ENCODE measurements at regions not wholly inside any gene's neighbourhood (a gene's known extent, or its start where the extent isn't known, plus 50 kb on each side); places are given as distances from the start of the nearest gene placed in this dataset.
A peak's percentile ranks its signal among the peaks of the same experiment; 100 is the strongest.
"Not testable (repeated sequence)": the region's sequence is repeated elsewhere in the genome, so short reads cannot be mapped to it uniquely, and the experiment has no call there.

GRCh38 chr5:99814321-99815063 lies 720.7 kb upstream of the FAM174A start:
- DNase-seq (no peak), ATAC-seq (no peak)
- intact Hi-C loops (cut with DNase I): no loop called here

DNA sequence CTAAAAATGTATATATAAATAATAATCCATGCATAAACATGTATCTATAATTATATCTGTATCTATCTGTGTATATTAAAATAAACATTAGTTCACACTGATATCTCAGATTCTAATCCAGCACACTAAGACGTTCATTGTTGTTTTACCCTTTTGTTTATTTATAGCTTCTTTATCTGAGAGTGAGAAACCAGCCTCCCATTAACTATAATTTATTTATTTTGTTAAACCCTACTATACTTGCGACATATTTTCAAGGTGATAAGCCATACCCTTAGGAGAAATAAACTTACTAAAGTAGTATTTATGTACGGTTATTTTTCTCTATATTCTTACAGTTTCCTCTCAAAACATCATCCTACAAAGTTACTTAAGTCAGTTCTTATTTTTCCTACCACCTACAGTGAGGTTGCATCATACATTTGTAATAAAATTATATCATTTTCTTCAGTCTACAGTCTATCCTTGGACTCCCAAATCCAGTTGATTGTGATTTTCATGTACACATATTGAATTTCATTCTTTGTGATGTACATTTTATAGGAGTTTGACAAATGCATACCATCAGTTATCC lies 726.4 kb upstream of the FAM174A start:
- ATAC-seq: no peak
- intact Hi-C loops (cut with DNase I): no loop called here
- no peak for DNase-seq

DNA sequence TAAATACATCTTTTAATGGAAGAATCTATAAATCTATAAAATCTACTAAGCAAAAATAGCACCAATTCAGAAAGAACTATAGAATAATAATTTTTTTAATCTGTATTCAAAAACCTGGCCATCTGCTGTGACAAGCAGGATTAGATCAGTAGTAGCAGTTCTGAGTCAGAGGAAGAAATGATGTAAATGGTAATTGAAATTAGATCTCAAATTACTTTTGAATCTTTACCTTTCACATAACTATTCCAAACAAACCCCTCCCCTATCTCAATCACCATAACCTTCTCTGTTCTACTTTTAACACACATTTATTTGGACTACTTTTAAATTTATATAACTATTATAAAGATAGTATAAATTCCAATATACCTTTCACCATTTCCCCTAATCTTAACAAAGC lies 727.8 kb upstream of the FAM174A start:
- intact Hi-C loops (cut with DNase I): no loop called here
- DNase-seq: no peak
- ATAC-seq: no peak

- ATAC-seq: peak in 1 of 2 donors; percentile 52
- intact Hi-C loops (cut with DNase I): no loop called here
- no peak for DNase-seq
Observed at GRCh38 chr5:99795031-99795430, 740.1 kb upstream of the FAM174A start.

DNA sequence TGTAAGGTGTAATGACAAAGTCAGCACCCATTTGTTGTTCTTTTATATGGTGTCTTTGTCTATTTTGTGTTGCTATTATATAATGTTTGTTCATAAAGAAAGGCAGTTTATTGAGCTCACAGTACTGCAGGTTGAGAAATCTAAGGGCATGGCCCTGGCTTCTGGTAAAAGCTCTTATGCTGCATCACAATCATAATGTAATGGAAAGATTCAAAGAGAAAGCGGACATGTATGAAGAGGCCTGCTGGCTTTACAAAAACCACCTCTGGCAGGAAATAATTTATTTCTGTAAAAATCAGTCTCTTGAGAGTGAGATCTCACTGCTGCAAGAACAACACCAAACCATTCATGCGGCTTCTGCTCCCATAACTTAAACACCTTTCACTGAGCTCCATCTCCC lies 746.7 kb upstream of the FAM174A start:
- ATAC-seq: no peak
- intact Hi-C loops (cut with DNase I): no loop called here
- no peak for DNase-seq

DNA sequence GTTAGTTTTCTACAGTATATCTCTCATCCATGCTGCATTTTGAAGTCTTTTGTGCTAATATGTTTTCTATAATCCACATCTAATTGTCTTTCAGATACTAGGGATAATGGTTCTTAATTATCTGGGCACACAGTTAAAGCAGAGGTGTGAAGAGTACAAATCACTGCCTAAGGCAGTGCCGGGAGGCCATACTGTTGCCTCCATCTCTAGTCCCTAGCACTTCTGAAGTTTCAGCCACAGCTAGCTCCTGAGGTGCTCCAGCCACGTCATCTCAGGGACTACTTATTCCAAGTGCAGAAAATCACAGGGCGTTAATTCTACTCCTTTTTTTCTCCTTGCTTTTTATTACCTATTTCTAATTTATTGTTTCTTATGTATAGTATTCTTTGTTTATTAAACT lies 760.0 kb upstream of the FAM174A start:
- intact Hi-C loops (cut with DNase I): no loop called here
- DNase-seq (no peak), ATAC-seq (no peak)

GRCh38 chr5:99773290-99773689 lies 761.9 kb upstream of the FAM174A start:
- ATAC-seq (no peak), DNase-seq (no peak)
- intact Hi-C loops (cut with DNase I): no loop called here

- ATAC-seq (no peak), DNase-seq (no peak)
- intact Hi-C loops (cut with DNase I): no loop called here
Observed at GRCh38 chr5:99771296-99771695, 763.9 kb upstream of the FAM174A start.

DNA sequence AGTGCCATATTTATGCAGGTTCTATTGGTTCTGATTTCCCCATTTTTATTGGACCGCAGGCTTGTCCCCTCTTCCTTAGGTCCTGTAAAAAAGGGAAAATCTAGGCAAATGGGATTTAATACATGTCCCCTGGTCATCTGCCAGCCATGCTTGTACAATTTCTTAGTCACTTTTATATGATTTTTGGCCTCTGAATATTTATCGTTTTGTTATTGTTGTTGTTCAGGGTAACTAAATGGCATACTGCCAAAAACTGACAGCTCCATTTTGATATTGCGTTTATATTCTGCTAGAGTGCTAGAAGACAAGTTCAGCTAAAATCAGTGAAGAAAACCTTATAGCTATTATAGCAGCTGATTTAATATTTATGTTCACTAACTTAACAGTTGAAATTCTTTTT lies 770.2 kb upstream of the FAM174A start:
- intact Hi-C loops (cut with DNase I): no loop called here
- ATAC-seq: no peak

GRCh38 chr5:99763021-99763774 lies 772.0 kb upstream of the FAM174A start:
- intact Hi-C loops (cut with DNase I): no loop called here
- ATAC-seq (no peak), DNase-seq (no peak)

More for the DNA sequence above, 770.2 kb upstream of the FAM174A start:
- DNase-seq: no peak

DNA sequence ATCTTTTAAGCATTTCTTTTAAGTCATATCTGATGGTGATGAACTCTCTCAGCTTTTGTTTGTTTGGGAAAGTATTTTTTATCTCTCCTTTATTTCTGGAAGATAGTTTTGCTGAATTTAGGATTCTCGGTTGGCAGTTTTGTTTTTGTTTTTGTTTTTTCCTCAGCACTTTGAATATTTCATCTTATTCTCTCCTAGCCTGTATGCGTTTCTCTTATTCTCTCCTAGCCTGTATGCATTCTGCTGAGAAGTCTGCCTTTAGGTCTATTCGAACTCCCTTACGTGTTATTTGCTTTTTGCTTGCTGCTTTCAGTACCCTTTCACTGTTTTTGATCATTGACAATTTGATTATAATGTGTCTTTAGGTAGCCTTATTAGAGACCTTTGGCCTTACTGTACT lies 787.8 kb upstream of the FAM174A start:
- intact Hi-C loops (cut with DNase I): no loop called here
- ATAC-seq (no peak), DNase-seq (no peak)

GRCh38 chr5:99733146-99733545 lies 802.0 kb upstream of the FAM174A start:
- intact Hi-C loops (cut with DNase I); ATAC-seq; DNase-seq: not testable (repeated sequence)

DNA sequence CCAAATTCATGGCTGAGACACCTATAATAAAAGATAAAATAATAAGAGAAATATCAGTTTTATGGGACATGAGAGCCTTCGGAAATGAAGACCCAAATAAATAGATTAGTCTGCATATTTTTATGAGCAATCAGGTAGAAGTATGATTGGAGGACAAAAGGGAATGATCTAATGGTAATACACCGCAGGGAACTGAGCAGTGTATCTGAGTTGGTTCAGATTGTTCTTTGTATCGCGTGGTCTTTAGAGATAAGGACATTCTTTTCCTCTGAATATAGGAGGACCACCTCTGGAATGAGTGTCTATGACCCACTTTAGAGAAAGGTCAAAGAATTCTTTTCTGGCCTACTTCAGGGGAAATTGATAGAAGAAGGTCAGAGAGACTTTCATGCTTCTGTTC lies 801.8 kb upstream of the CHD1 start:
- ATAC-seq; intact Hi-C loops (cut with DNase I); DNase-seq: not testable (repeated sequence)

DNA sequence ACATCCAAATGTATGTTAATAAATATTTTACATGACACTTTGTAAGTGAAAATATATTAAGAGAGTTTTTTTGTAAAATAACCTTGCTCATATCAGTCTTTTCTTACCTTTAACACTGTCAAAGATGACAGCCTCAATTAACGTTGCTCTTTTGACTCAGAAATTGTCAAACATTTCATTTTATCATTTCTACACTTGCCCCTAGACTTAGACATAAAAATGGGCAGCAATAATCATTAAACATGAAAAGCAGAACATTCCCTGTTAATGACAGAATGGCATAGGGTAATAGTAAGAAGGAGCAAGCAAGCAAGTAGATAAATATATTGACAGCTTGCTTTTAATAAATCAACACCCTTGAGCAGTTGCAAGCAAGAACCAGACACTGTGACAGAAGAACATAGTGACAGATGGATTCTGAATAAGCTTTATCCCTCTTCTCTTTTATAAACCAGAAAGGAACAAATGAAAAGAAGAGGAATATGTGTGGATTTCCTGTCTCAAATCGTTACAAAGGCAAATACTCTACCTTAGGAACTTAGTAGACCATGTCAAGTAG lies 796.0 kb upstream of the CHD1 start:
- DNase-seq (no peak), ATAC-seq (no peak)
- intact Hi-C loops (cut with DNase I): no loop called here

- ATAC-seq (no peak), DNase-seq (no peak)
- intact Hi-C loops (cut with DNase I): no loop called here
Observed at GRCh38 chr5:99721506-99721905, 792.7 kb upstream of the CHD1 start.

- intact Hi-C loops (cut with DNase I): no loop called here
- ATAC-seq: no peak
- DNase-seq: no peak
Observed at GRCh38 chr5:99715921-99716320, 787.1 kb upstream of the CHD1 start.

GRCh38 chr5:99706160-99706559 lies 777.4 kb upstream of the CHD1 start:
- DNase-seq: no peak
- ATAC-seq: no peak
- intact Hi-C loops (cut with DNase I): no loop called here

- intact Hi-C loops (cut with DNase I): no loop called here
- DNase-seq: no peak
- no peak for ATAC-seq
Observed at GRCh38 chr5:99702565-99702964, 773.8 kb upstream of the CHD1 start.

DNA sequence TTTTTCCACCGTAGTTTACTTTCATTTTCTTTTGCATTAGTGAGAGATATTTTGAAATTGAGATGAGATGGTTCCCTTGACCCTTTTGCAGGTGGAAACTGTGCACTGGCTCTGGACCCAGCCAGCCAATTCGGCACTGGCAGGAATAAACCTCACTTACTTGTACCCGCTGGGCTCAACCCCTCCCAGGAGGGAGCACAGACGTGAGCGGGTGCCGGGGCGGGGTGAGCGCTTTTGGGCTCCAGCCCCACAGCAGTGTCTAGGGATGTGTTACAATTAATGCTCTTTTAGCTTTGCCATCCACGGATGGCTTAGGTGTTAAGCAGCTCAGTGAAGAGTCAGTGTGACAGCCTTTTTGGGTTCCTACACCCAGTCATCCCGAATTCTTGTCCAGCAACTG lies 766.1 kb upstream of the CHD1 start:
- no peak for ATAC-seq
- intact Hi-C loops (cut with DNase I): no loop called here
- DNase-seq: no peak

DNA sequence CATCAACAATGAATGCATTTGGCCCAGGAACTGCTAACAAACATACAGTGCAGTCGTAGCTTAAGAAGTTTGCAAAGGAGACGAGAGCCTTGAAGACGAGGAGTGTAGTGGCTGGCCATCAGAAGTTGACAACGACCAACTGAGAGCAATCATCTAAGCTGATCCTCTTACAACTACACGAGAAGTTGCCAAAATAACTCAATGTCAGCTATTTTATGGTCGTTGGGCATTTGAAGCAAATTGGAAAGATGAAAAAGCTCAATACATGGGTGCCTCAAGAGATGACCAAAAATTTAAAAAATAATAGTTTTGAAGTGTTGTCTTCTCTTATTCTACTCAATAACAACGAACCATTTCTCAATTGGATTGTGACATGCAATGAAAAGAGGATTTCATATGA lies 757.7 kb upstream of the CHD1 start:
- no peak for ATAC-seq
- intact Hi-C loops (cut with DNase I): no loop called here
- no peak for DNase-seq

Data from left cardiac atrium (tissue), 4 donors.